AG20443 (cell line): ENCODE measurements at regions not wholly inside any gene's neighbourhood (a gene's known extent, or its start where the extent isn't known, plus 50 kb on each side); places are given as distances from the start of the nearest gene placed in this dataset.

Source experiments
- DNase-seq: peaks from one replicate; pipeline ENCODE4 v3.0.0; 2012; ENCODE audit warnings: low spot score, mixed read lengths

DNA sequence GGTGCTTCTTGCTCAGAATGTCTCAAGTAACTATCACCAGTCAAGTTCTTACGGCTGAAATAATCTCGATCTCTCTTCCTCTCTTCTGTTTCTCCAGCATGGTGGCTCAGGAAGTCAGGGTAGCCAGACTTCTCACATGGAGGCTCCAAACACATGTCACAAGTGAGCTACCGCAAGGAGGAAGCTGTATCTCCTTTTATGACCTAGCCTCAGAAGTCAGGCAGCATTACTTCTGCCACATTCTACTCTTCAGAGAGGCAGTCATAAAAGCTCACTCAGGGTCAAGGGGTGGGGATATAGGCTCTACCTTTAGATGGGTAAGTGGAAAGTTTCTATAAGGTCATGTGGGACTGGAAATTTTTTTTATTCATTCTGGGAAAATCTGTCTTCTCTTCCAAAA, 86.6 kb upstream of the NEO1 start:
- DNase-seq = no peak

DNA sequence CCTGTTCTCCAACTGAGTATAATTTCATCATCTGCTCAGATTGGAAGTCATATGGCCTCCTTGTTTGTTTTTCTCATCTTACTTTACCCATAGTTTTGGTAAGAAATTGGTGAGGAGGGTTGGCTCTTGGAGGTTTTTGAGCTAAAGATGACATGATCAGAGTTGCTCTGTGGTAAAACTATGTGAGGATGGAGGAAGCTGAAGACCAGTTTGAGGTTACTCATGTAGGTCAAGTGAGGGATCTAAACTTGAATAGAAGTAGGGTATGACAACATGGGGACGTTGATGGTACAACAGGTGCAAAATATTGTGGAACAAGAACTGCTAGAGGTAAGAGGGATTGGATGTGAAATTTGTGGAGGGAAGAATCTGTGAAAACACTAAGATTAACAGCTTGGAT, 87.7 kb upstream of the NEO1 start:
- DNase-seq = no peak

DNA sequence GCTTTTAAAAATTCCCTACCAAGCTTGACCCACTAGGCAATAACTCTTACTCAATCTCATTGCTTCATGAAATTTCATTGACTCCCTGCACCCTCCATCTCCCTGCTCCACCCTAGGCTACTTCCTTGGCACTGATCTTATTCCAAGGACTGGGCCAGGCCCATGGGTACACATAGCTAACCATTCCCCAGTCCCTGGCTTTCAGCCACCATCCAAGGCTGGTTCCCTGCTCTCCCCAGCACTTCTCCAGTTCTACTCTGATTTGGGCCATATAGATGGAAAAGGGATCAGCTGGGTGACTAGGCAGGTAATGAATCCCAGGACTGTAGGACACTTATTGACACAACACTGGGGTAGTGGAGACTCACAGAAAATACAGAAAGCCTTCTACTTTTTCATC, 88.1 kb upstream of the NEO1 start:
- DNase-seq = no peak

DNA sequence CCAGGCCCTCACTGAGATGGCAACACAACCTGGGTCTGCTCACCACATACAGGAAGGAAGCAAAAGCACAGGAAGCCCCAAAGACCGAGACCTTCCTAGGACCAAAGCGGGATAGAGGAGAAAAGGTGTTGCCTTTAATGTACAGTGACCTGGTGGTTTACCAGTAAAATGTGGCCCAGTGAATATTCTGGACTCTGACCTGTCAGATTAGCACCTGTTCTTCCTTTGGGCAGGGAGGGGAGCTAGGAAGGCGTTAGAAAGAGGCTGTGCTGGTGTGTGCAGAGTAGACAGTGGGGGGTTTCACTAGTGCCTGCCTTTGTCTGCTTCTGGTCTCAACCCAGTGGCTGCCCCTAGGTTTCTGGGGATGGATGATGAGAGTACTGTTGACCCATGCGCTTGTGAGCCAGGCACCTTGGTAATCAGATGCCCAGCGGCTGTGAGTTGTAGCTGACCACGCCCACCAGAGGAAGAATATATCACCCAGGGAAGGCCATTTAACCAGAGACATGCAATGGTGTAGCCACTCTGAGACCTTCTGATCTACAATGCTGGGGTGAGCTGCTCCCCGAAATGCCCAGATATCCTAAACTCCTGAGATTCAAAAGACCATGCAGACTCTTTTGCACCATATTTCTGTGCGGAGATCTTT, 90.1 kb upstream of the NEO1 start:
- DNase-seq = no peak

DNA sequence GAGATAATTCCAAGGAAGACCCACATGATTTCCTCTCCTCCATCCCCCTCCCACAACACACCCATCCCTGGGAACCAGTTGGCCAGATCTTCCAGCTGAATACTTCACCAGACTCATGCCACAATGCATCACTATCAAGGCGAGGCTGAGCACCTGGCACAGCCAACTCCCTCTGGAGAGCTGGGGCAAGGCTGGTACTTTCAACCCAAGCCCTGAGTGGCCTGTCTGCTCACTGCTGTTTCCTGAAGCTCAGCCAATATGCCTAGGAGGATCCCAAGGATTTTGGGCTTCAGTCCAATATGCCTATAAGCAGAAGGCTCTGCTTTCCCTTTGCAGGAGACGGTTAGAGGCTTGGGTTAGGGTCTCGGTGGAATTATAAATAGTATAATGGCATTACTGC, 90.9 kb upstream of the NEO1 start:
- DNase-seq = no peak

DNA sequence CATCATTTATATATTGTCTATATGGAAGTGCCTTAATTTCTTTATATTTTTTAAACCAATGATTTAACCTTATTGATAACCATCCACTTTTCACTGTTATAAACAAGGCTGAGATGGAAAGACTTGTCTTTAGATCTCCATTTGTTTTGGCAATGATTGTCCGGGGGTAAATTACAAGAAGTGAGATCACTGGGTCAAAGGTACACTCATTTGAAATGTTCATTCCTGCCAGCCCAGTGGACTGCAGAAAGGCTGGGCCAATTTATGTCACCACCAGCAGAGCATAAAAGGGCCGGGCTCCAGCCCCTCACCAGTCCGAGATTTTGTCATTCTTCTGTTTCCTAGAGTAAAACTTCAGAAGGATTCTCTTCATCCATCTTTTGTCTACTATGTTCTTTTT, 93.6 kb upstream of the NEO1 start:
- DNase-seq = no peak

DNA sequence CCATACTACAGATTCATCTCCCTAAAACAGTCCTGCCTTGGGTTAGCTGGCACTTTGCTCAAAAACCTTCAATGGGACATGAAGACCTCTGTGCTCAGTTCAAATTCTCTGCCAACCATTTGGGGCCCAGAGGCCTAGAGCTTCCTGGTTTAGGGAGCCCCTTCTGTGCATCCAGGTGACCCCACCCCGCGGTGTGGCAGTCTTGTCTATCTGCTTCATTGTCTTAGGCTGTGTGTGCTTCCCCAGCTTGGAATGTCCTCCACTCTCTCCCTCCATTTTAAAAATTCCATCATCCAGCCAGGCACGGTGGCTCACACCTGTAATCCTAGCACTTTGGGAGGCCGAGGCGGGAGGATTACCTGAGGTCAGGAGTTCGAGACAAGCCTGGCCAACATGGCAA, 99.0 kb upstream of the NEO1 start:
- no peak for DNase-seq

DNA sequence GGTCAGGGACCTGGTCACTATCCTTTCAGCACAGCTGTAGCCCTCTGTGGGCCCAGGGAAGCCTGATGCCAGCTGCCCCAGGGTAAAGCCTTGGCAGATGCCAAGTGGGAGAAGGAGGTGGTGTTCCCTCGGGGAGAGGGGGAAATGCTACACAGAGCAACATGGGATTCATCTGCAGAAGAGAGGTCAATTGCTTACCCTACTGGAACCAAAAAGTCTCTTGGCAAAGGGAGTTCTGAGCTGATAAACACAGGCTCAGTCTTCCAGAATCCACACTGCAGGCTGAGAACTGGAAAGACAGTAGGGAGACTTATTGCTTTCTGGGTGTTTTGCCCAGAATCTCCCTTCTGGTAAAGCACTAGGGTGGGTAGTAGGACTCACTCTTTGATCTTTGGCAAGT, 100.1 kb upstream of the NEO1 start:
- no peak for DNase-seq

DNA sequence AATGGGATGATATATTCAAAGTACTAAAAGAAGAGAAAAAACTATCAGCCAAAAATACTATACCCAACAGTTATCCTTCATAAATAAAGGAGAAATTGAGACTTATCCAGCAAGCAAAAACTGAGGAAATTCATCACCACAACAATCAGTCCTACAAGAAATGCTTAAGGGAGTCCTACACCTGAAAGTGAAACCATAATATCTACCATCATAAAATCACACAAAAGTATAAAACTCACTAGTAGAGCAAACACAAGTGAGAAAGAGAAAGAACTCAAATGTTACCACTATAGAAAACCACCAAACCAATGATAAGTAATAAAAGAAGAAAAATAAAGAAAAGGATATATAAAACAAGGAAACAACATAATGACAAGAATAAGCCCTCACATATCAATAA, 103.6 kb upstream of the NEO1 start:
- no peak for DNase-seq

DNA sequence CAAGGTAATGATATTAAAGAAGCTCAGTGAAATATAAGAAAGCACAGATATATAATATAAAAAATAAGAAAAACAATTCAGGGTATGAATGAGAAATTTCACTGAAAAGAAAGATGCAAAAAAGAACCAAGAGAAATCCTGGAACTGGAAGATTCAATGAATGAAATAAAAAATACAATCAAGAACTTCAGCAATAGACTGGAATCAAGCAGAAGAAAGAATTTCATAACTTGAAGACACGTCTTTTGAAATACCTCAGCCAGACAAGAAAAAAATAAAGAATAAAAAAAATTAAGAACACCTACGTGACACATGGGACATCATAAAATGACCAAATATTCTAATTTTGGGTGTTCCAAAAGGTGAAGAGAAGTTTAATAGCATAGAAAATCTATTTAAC, 104.6 kb upstream of the NEO1 start:
- DNase-seq = no peak

DNA sequence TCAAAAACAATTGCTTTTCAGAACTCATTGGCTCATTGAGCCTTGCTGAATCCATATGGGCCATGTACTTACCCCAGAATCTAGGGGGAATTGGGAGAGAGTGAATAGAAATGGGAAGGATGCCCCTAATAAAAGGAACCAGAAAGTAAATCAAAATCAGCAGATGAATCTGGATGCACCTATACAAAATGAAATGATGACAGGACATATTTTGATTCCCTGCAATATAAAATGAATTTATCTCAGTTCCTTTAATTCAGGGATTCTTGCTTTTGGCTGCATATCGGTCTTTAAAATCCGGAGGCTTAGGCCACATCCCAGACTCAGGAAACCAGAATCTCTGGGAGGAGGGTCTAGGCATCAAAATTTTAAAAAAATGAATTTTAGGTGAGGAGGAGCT, 107.7 kb upstream of the NEO1 start:
- no peak for DNase-seq

DNA sequence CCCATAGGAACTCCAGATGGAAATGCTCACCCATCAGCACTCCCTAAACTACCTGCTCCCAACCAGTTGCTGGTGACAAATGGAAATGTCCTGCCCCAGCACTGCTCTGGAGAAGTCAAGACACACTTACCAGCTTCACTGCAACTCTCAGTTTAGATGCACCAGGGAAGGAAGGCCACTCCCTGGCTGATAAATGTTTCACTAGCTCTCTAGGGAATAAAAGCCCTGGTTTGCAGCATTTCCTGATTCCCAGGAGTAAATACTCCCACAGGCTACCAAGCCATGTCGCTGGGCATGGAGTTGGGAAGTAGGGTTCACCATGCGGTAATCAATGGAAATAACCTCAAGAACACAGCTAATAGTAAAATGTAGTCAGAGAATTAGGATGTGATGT, 112.0 kb upstream of the NEO1 start:
- no peak for DNase-seq

DNA sequence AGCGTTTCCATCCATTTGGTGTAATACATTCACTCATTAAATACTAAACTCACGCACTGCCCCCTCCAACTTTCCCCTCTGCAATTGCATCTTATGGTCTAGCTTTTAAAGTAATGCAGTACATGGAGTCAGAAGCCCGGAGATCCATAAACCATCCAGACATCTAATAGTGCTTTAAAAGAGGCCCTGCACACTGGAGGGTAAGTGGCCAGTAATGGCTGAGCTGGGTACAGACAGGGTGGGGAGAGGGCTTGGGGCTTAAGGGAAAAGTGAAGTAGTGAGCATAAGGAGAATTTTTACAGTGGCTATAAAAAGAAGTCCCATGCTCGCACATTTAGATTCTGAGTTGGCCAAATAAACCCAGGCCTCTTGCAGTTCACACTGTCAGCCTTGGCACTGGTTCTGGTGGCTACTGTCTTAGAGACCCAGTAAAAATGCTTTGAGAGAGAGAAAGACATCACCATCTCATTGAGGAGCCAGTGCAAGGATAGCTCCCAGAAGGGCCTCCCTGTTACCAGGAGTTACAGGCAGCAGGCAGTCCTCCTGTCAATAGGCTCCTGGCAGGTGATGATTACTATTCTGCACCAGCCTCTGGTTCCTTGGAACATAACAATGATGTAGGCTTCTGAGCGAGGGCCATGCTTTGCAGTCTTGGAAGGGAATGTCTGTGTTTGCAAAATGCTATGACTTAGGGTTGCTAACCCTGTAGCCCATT, 112.6 kb upstream of the NEO1 start:
- no peak for DNase-seq

DNA sequence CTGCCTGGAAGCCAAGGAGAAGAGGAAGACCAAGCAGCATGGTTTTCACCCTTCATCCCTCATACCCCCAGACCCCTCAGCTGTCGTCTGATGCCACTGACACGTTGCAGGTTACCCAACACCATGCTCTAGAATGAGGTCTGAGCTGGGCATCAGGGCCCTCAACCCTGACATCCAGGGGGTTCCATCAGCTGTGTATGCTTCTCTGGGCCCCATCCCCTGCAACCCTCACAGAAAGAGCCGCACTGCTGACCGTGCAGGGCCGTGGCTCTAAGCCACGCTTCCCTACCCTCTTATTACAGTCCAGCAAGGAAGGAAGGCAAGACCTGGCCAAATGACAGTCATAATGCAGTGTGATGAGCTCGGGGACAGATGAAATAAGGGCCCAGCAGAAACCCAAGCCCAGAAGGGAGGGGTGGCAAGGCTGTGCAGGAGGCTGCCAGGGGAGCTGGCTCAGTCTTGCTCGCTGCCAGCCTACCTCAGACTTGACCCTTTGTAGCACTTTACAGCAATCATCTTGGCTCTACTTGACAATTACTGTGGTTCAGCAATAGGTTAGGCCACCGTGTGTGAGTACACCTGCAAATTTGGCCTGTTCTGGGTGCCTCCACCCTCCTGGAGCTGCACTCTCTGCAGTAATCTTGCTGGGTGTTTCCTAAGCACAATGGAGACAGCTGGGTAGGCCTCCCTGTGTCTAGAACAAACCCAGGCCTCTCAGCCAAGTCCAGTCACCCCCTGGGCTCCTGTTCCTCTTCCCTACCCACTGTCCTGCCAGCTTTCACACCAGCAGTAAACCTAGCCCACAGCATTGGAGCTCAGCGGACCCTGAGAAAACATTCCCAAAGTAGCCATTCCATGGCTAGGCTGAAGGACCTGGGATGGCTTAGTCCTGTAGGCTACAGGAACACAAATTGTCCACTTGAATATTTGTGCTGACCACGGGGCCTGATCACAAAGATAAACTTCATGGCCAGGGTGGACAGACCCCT, 115.3 kb upstream of the NEO1 start:
- no peak for DNase-seq

DNA sequence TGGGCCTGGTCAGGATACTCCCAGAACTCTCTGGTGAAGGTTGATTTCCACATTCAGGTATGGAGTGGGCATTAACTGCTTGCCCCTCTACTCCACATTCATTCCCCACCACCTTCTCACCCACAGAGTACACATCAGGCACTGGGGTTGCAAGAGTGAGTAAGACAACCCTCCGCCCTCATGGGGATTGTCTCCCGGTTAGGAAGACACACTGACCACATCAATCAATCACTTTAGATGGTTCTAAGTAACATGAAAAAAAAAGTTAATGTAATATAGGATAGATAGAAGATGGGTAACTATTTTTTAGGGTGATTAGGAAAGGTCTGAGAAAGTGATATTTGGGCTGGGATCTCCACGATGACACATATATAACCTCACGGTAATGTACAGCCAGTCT, 116.0 kb upstream of the NEO1 start:
- no peak for DNase-seq

DNA sequence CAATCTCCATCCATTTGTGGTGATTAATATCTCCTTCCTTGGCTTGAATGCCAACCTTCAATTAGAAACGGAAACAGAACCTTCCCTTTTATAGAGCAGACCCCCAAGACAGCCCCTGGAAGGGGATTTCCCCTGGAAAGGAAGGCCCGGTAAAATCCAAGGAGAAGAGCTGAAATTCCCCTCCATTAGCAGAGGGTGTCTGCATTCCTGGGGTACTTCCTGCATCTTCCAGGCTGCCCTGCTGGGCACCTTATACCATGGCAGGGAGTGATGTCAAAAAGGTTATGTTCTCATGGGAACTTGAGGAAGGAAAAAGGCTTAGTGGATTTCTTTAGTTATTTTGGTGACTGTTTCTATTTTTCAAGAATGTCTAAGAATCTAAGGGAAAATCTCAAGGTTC, 116.7 kb upstream of the NEO1 start:
- DNase-seq = no peak

DNA sequence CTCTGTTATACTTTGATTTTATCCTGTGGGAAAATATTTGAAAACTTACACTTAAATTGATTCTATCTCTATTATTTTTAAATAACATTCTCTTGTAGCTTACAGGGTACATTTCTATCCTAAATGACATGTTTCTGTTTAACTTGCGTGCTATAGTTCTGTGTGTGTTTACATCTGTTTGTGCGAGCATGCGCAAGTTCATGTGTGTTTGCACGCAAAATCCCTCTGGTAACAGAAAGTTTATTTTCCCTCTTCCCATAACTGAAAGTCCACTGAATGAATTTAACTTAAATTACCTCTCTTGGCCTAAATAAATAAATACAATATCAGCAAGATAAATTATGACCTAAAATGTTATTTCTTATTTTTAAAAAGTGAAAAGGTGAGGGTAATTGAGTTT, 117.3 kb upstream of the NEO1 start:
- DNase-seq = no peak

DNA sequence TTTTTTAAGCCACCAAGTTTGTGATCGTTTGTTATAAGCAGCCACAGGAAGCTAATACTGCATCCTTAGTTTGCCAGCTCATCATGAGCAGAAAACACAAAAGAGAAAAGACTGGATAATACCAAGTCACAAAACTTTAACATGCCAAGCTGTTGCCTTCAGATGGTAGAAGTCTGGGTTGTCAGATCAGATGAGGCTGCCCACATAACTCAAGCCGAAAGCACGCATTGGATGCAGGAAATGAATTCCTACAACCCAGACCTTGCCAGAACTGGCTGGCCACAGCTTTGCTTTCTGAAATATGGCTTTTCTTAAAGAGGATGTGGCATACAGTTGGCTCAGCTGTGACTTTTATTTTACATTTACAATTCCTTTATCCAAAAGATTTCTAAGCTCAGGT, 118.3 kb upstream of the NEO1 start:
- peak; percentile 54 for DNase-seq

DNA sequence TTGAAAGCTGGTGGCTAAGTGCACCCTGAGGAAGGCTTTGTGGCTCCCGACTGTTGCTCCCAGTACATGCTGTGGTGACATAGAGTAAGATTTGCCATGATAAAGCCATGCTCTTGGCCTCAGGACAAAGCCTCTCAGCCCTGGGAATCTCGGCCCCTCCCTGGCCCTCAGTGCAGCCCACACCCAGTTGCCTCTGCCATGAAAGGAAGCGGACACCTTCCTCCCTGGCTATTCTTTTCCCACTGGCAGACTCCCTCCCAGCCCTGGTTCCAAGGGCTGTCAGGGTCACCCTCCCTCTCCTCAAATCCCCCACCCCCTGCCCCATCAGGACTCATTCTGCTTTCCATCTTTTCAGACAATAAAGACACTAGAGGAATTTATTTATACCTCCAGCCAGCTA, 119.8 kb upstream of the NEO1 start:
- no peak for DNase-seq

DNA sequence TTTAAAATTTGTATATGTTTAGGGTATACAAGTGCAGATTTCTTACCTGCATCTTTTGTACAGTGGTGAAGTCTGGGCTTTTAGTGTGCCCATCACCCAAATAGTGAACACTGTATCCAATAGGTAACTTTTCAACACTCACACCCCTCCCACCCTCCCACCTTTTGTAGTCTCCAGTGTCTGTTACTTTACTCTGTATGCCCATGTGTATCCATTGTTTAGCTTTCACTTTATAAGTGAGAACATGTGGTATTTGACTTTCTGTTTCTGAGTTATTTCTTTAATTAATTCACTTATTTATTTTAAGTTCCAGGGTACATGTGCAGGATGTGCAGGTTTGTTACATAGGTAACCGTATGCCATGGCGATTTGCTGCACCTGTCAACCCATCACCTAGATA, 124.8 kb upstream of the NEO1 start:
- no peak for DNase-seq

DNA sequence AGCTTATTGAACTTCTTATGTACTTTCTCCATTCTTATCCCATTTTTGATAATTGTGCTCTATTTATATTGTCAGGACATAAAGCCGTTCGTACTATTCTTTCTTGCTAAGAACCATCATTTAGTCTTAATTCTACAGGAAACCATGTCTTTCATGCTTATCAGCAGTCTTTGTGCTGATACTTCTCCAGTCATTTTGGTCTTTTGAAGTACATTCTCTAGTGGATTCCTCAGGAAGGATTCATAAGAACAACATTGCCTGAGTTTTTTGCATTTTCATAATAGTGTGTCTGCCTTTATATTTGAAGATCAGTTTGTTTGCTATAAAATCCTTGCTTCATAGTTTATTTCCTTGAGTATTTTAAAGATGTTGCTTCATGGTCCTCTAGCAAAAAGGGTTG, 126.6 kb upstream of the NEO1 start:
- DNase-seq = no peak

DNA sequence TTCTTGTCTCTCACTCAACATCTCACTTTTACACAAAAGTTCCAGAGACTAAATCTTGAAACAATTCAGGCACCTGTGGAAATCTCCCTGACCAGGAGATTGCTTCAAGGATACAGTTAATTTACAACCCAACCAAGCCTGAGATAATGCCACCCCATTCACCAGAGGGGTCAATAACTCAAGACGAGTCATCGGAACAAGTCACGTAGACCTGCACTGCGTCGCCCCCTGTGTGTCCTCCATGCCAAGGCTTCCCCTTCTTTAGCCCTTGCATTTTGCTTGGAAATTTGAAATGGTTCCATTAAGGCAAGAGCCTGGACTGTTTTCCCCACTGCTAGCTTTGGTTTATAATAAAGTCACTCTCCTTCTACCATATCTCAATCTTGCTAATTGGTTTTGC, 129.0 kb upstream of the NEO1 start:
- DNase-seq = no peak

DNA sequence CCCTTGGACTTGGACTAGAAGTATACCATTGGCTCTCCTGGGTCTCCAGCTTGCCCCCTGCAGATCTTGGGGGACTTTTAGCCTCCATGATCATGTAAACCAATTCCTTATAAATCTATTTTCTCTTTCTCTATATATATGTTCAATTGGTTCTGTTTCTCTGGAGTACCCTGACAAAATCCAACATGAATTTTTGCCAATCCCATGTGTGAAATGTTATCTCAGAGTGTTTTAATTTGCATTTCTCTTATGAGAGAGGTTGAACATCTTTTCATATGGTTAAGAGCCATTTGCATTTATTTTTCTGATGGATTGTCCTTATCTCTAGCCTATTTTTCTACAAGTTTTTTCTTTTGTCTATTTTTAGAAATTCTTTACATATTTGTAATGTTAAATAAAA, 131.7 kb upstream of the NEO1 start:
- no peak for DNase-seq
